ENCODE measurements at regions not wholly inside any gene's neighbourhood (a gene's known extent, or its start where the extent isn't known, plus 50 kb on each side); places are given as distances from the start of the nearest gene placed in this dataset.
"Not testable (repeated sequence)": the region's sequence is repeated elsewhere in the genome, so short reads cannot be mapped to it uniquely, and the experiment has no call there.

DNA sequence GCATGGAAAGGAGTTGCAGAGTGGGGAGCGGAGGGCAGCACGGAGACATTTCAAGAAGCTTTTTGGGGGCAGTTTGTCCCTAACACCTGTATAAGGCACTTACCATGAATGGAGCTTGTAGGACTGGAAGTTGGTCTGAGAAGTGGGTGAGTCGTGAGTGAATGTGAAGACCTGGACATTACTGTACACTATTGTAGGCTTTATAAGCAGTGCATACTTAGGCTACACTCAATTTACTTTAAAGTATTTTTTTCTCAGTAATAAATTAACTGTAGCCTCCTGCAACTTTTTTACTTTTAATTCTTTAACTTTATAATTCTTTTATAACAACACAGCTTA, 141.6 kb upstream of the ETV3 start:
- intact Hi-C loops (cut with DNase I) = no loop called here
- no peak for DNase-seq
- no peak for ATAC-seq

GRCh38 chr1:157279138-157279801, 141.1 kb upstream of the ETV3 start:
- ATAC-seq = no peak
- intact Hi-C loops (cut with DNase I) = no loop called here
- DNase-seq = no peak

DNA sequence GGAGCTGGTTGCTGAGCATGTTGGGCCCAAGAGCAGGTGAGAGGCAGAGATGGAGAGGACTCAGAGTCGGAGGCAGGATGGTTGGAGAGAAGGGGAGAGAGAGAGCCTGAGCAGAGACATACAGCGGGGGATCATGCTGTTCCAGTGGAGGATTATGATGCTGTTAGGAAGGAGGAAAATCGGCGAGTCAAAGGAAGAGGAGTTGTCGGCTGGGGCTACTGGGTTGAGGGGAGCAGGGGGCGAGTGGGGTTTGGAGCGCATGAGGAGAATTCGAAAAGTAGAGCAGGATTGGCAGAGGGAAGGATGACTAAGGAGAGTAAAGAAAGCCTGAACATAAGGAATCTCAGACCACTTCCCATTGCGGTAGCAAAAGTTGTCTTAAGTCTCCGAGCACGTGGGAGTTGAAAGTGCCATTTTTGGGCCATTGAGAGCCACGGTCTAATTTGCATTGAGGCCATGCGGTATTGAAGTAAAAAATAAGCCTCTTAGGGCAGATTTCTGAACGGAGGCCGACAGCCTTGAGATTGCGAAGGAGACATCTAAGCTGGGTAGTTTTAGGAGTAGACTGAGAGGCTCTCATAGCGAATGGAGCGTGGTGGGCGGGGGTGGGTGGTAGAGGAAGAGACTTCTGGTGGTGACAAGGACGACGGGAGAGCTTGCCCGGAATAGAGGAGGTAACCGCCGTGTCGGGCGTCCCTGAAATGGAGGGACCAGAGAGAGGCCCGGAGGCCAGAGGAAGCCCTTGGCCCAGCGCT, 140.4 kb upstream of the ETV3 start:
- DNase-seq (no peak), ATAC-seq (no peak)
- intact Hi-C loops (cut with DNase I) = no loop called here

DNA sequence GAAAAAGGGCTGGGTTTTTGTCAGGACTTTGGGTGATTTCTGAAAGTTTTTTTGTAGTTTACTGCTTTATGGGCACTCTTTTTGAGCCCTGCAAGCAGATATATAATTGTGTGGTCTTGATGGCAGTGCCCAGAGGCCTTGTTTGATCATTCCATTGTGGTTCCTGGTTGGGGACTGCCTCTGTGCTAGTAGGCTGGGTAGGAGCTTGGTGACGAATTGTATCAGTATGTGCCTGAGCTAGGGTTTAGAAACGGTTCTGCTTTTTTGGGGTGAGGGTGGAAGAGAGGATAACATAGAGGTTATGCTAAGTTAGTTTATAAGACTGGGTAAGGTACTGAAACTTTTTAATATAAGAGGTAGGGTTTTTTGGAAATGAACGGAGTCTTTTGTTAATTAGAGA, 139.7 kb upstream of the ETV3 start:
- DNase-seq (no peak), ATAC-seq (no peak)
- intact Hi-C loops (cut with DNase I) = no loop called here

GRCh38 chr1:157277281-157277680, 139.1 kb upstream of the ETV3 start:
- no peak for ATAC-seq
- intact Hi-C loops (cut with DNase I) = no loop called here
- no peak for DNase-seq

DNA sequence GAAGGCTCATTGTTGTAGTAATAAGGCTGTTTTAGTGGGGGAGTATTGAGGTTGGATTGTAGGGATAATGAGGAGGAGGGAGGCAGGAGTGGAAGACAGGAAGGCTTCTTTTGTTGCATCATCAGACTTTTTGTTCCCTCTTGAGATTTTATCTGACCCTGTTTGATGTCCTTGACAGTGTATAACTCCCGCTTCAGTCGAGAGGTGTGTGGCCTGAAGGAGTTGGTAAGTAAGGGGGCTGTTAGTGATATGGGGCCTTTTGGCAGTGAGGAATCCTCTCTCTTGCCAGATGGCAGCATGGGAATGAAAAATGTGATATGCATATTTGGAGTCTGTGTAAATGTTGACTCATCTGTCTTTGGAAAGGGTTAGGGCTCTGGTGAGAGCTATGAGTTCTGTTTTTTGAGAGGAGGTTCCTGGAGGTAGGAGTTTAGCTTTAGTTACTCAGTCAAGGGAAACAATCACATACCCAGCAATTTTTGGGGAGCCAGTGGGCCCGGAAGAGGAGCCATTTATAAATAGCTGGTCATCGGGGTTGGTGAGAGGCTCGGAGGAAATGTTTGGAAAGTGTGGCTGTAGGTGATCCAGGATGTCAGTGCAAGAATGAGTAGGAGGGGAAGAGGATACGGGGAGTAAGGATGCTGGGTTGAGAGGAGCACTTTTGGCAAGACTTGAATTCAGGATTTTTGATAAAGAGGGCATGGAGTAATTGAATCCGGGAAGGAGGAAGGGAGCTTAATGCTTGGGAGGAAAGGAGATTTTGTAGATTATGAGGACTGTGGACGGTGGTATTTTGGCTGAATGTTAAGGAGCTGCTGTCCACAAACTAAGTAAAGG, 136.7 kb upstream of the ETV3 start:
- peak; percentile 47 to 86 for ATAC-seq
- intact Hi-C loops (cut with DNase I) = no loop called here
- no peak for DNase-seq

- DNase-seq (no peak), ATAC-seq (no peak)
- intact Hi-C loops (cut with DNase I) = no loop called here
Measured at GRCh38 chr1:157272729-157273524, 134.7 kb upstream of the ETV3 start.

DNA sequence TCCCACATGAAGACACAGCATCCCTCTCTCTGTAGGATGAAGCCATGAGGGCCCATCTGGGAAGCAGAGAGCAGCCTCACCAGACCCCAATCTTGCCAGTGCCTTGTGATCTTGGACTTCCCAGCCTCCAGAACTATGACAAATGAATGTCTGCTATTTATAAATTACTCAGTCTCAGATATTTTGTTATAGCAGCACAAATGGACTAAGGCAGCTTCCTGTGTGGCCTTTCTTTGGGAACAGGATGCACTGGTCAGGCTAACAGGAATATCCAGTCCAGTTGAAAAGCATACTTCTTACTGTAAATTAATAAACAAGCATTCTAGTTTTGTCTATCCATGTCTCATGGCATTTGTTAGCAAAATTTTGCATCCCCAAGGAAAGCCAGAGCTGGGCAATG, 134.1 kb upstream of the ETV3 start:
- ATAC-seq (no peak), DNase-seq (no peak)
- intact Hi-C loops (cut with DNase I) = no loop called here

- intact Hi-C loops (cut with DNase I) = no loop called here
- no peak for ATAC-seq
Measured at GRCh38 chr1:157270705-157271274, 132.6 kb upstream of the ETV3 start.

DNA sequence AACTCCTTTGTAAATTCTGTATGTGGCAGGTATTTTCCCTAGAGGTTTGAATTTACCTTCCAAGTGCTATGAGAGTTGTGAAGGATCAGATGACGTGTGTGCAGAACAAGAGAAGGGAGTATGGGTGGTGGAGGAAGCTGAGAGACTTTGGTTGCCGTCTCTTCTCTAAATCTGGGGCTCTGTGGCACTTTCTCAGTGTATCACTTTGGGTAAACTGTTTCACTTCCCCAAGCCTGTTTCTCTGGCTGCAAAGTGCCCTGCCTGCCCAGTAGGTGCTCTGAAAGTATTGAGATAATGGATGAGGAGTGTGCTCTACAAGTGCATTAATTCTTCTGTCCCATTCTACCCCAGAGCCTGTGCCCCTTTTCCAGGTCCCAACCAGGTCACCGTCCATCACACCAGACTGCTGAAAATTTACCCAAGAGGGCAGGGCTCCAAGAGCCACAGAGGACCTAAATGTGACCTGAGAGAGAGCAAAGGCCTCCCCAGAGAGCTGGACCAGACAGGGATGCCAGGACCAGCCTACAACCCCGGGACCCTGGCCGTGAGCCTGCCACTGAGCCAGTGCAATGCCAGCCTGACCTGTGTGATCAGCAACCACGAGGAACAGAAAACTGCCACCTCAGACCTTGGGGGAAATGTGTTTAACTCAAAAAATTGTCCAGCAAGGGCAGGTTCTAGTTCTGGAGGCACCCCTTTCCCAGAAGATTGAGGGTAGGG, 131.6 kb upstream of the ETV3 start:
- intact Hi-C loops (cut with DNase I) = no loop called here
- ATAC-seq (no peak), DNase-seq (no peak)

More at GRCh38 chr1:157270705-157271274, 132.6 kb upstream of the ETV3 start:
- no peak for DNase-seq

- intact Hi-C loops (cut with DNase I) = no loop called here
- DNase-seq (no peak), ATAC-seq (no peak)
Measured at GRCh38 chr1:157262891-157263290, 124.7 kb upstream of the ETV3 start.

DNA sequence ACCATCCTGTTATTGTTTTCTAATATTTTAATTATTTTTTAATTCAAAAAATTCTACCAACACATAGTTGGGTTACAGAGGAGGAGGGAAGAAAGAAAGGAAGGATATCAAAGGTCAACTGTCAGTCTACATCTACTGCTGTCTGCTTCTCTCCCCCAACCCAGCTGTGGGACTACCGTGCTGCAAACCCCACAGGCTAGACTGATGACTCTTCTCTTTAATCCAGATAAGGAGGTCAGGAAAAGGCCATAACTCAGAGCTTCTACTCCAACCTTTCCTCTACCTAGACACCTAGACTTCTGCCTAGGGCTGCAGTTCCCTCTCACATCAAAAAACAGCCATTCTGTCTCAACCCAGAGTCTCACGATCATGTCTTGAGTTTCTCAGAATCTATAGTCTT, 124.2 kb upstream of the ETV3 start:
- no peak for ATAC-seq
- intact Hi-C loops (cut with DNase I) = no loop called here
- DNase-seq = no peak

DNA sequence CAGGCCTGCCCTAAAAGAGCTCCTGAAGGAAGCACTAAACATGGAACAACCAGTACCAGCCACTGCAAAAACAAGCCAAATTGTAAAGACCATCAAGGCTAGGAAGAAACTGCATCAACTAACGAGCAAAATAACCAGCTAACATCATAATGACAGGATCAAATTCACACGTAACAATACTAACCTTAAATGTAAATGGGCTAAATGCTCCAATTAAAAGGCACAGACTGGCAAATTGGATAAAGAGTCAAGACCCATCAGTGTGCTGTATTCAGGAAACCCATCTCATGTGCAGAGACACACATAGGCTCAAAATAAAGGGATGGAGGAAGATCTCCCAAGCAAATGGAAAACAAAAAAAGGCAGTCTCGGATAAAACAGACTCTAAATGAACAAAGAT, 117.7 kb upstream of the ETV3 start:
- intact Hi-C loops (cut with DNase I); ATAC-seq; DNase-seq: not testable (repeated sequence)

- ATAC-seq; DNase-seq; intact Hi-C loops (cut with DNase I): not testable (repeated sequence)
Measured at GRCh38 chr1:157254183-157254582, 116.0 kb upstream of the ETV3 start.

DNA sequence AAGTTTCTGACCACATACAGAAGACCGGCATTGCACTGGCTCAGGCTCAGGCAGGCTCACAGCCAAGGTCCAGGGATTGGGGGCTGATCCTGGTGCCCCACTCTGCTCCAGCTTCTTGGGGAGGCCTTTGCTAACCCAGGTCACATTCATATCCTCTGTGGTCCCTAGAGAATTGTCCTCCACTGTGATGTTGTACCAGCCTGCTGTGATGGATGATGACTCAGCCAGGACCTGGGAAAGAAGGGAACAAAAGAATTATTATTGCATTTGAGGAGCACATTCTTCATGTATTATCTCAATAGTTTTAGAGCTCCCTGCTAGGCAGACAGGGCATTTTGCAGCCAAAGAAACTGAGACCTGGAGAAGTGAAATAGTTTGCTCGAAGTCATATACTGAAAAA, 114.3 kb upstream of the ETV3 start:
- intact Hi-C loops (cut with DNase I) = no loop called here
- no peak for DNase-seq
- ATAC-seq = no peak

GRCh38 chr1:157249739-157250138, 111.5 kb upstream of the ETV3 start:
- DNase-seq (no peak), ATAC-seq (no peak)
- intact Hi-C loops (cut with DNase I) = no loop called here

DNA sequence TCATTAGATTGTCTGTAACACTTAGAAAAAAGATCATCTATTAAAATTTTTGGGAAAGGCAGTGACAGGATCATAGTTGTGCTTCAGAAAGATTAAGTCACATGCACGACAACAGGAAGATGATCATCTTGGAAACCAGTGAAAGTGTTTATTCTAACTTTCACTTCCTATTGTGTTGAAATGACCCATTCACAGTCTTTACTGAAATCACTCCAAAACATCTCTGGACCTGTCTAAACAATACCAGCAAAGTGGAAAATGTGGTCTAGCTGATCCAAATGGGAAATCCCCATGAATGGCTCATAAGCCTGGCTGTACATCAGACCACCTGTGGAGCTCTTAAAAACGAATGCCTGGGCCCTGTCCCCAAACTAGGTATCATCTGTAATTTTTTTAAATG, 111.1 kb upstream of the ETV3 start:
- DNase-seq = no peak
- no peak for ATAC-seq
- intact Hi-C loops (cut with DNase I) = no loop called here

DNA sequence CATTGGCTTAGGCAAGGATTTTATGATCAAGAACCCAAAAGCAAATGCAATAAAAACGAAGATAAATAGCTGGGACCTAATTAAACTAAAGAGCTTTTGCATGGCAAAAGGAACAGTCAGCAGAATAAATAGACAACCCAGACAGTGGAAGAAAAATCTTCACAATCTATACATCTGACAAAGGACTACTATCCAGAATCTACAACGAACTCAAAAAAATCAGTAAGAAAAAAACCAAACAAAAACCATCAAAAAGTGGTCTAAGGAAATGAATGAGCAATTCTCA, 109.5 kb upstream of the ETV3 start:
- intact Hi-C loops (cut with DNase I); ATAC-seq; DNase-seq: not testable (repeated sequence)
